SU-DHL-6 (cell line): ENCODE measurements at regions not wholly inside any gene's neighbourhood (a gene's known extent, or its start where the extent isn't known, plus 50 kb on each side); places are given as distances from the start of the nearest gene placed in this dataset.

Source experiments
- CTCF ChIP-seq: fragments of 200-600 bp; sonication (generic); IDR thresholded peaks from one replicate; pipeline ENCODE4 v1.5.1; 2017; ENCODE audit warnings: antibody characterized with exemption, mild to moderate bottlenecking, low read length, moderate library complexity; ENCODE audit not compliant: insufficient read depth, poor library complexity, severe bottlenecking
- EZH2phosphoT487 ChIP-seq: fragments of 200-600 bp; sonication (generic), shearing (Covaris generic); conservative IDR thresholded peaks from 2 replicates; pipeline ENCODE4 v1.6.1; 2018; ENCODE audit warnings: mild to moderate bottlenecking, antibody characterized with exemption, low read length, moderate library complexity, mixed read lengths

GRCh38 chr15:31788104-31788503 is 242.2 kb upstream of the CHRNA7 start:
- no peak for TF ChIP-seq CTCF
- no peak for TF ChIP-seq EZH2phosphoT487
